Fibroblast of lung (primary cell): ENCODE measurements at regions not wholly inside any gene's neighbourhood (a gene's known extent, or its start where the extent isn't known, plus 50 kb on each side); places are given as distances from the start of the nearest gene placed in this dataset.

Source experiments
- CTCF ChIP-seq, 2 donors: IDR thresholded peaks in 1 of 2; conservative IDR thresholded peaks in 1 of 2; 1 replicate in 1 of 2; 2 replicates in 1 of 2; pipeline ENCODE4 v1.5.1; 2011 to 2012; ENCODE audit warnings: low read length in 2 of 2, control low read depth in 1 of 2, inconsistent platforms in 1 of 2, low read depth in 1 of 2, mild to moderate bottlenecking in 1 of 2
- EZH2 ChIP-seq: IDR thresholded peaks from 2 replicates; pipeline ENCODE4 v1.5.1; 2012; ENCODE audit warnings: low read length, control low read depth, mild to moderate bottlenecking; ENCODE audit errors: missing control alignments

DNA sequence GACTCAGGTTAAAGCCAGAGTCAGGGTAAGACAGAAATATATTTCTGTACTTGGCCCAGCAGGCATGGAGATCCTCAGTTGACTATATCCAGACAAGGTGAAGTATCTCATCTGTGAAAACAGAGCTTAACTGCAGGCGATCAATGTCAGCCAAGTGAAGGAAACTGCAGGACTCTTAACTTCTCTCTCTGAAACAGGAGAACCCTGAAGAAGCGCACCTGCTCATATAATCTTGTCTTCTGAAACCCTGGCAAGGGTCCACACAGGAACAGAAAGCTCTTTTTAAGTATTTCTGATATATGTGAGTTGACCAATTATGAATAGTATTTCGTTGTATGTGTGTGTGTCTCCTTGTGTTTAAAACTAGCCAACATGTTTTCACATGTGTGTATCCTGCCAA lies 504.8 kb upstream of the SLITRK5 start:
- no peak for TF ChIP-seq CTCF (conservative IDR thresholded peaks at IDR 0.05 in 1 of 2, IDR thresholded peaks at IDR 0.05 in 1 of 2; ENCODE audit: low read depth in 1 of 2, low read length in 2 of 2)
- no peak for TF ChIP-seq EZH2
